OCI-LY1 (cell line): ENCODE measurements at regions not wholly inside any gene's neighbourhood (a gene's known extent, or its start where the extent isn't known, plus 50 kb on each side); places are given as distances from the start of the nearest gene placed in this dataset.

Experiments
- H2AFZ ChIP-seq: fragments of 200-600 bp; sonication (generic), shearing (Covaris generic); 2 replicates; pipeline ENCODE4 v1.6.0; 2014; ENCODE audit warnings: antibody characterized with exemption, mild to moderate bottlenecking, low read length
- H3F3A ChIP-seq: fragments of 200-600 bp; sonication (generic), shearing (Covaris generic); 2 replicates; pipeline ENCODE4 v1.6.0; 2014; ENCODE audit warnings: mild to moderate bottlenecking, antibody characterized with exemption, low read length, moderate library complexity; ENCODE audit not compliant: insufficient read depth
- H3K27ac ChIP-seq: fragments of 200-600 bp; sonication (generic); 2 replicates; pipeline ENCODE4 v1.5.1; 2014; ENCODE audit warnings: low read length, mixed run types, mild to moderate bottlenecking, low read depth; ENCODE audit not compliant: poor library complexity, severe bottlenecking
- H3K27me3 ChIP-seq: fragments of 200-600 bp; sonication (generic); 2 replicates; pipeline ENCODE4 v1.6.0; 2014; ENCODE audit warnings: antibody characterized with exemption, mild to moderate bottlenecking, low read length, moderate library complexity; ENCODE audit not compliant: insufficient read depth
- H3K36me3 ChIP-seq: fragments of 200-600 bp; sonication (generic); 2 replicates; pipeline ENCODE4 v1.6.1; 2014; ENCODE audit warnings: mild to moderate bottlenecking, antibody characterized with exemption, low read length, moderate library complexity, mixed read lengths; ENCODE audit not compliant: insufficient read depth
- H3K4me1 ChIP-seq: fragments of 200-600 bp; sonication (generic); 2 replicates; pipeline ENCODE4 v1.5.1; 2014; ENCODE audit warnings: mild to moderate bottlenecking, low read length, moderate library complexity; ENCODE audit not compliant: insufficient read depth, severe bottlenecking
- H3K4me2 ChIP-seq: fragments of 200-600 bp; sonication (generic), shearing (Covaris generic); 2 replicates; pipeline ENCODE4 v1.6.1; 2014; ENCODE audit warnings: low read length
- H3K4me3 ChIP-seq: fragments of 200-600 bp; sonication (generic); 2 replicates; pipeline ENCODE4 v1.5.1; 2014; ENCODE audit warnings: low read length, low read depth, mild to moderate bottlenecking, mixed read lengths; ENCODE audit not compliant: poor library complexity, severe bottlenecking
- H3K79me2 ChIP-seq: fragments of 200-600 bp; shearing (Covaris generic); 2 replicates; pipeline ENCODE4 v1.6.1; 2016; ENCODE audit warnings: mixed run types, low read length, mixed read lengths; ENCODE audit not compliant: insufficient read depth
- H3K9ac ChIP-seq: fragments of 200-600 bp; sonication (generic), shearing (Covaris generic); 2 replicates; pipeline ENCODE4 v1.6.1; 2014; ENCODE audit warnings: mild to moderate bottlenecking, low read length, mixed read lengths
- H3K9me2 ChIP-seq: fragments of 200-600 bp; sonication (generic), shearing (Covaris generic); 2 replicates; pipeline ENCODE4 v1.6.1; 2014; ENCODE audit warnings: low read depth, mild to moderate bottlenecking, low read length, mixed read lengths
- H3K9me3 ChIP-seq: fragments of 200-600 bp; shearing (Covaris generic); 2 replicates; pipeline ENCODE4 v1.6.1; 2014; ENCODE audit warnings: low read length, mixed read lengths
- H4K20me1 ChIP-seq: fragments of 200-600 bp; sonication (generic), shearing (Covaris generic); 2 replicates; pipeline ENCODE4 v1.6.0; 2016; ENCODE audit warnings: mild to moderate bottlenecking, low read length; ENCODE audit not compliant: insufficient read depth
- EZH2 ChIP-seq: fragments of 200-600 bp; sonication (generic), shearing (Covaris generic); IDR thresholded peaks from 2 replicates; pipeline ENCODE4 v1.8.0; 2017; ENCODE audit warnings: borderline replicate concordance, mixed run types, mild to moderate bottlenecking, antibody characterized with exemption, low read length, moderate library complexity, mixed read lengths
- TF ChIP-seq, protein P1 (sequence below): fragments of 200-600 bp; sonication (generic), shearing (Covaris generic); IDR thresholded peaks from 2 replicates; pipeline ENCODE4 v1.5.1; 2017; ENCODE audit warnings: mild to moderate bottlenecking, antibody characterized with exemption, low read length, moderate library complexity, mixed read lengths

DNA sequence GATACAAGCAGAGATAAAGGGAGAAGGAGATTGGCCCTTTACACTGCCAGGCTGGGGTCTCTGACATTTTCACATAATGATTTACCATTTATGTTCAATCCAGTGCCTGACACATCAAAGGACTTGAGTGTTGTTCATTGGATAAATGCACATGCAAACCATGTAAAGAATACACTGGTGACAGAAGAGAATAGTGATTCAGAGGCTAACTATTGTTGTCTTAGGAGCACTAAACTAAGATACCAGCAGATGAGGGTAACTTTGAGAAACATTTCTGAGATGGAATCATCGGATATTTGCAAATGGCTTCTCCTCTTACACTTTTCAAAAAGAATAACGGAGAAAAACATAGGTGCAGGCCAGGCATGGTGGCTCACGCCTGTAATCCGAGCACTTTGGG lies 67.3 kb upstream of the HHIP start:
- Histone ChIP-seq H2AFZ (no peak overlapping the region), H3K27me3 (no peaks in the 10 kb centered on the region), H3K9me3 (no peaks in the 10 kb centered on the region), H3F3A (no peaks in the 10 kb centered on the region), H3K4me3 (no peak overlapping the region), H3K4me1 (no peaks in the 10 kb centered on the region), H3K79me2 (no peaks in the 10 kb centered on the region), H3K36me3 (no peaks in the 10 kb centered on the region), H3K9me2 (no peaks in the 10 kb centered on the region), H4K20me1 (no peaks in the 10 kb centered on the region), H3K4me2 (no peak overlapping the region), H3K9ac (no peak overlapping the region), H3K27ac (no peak overlapping the region)
- TF ChIP-seq, protein P1, sequence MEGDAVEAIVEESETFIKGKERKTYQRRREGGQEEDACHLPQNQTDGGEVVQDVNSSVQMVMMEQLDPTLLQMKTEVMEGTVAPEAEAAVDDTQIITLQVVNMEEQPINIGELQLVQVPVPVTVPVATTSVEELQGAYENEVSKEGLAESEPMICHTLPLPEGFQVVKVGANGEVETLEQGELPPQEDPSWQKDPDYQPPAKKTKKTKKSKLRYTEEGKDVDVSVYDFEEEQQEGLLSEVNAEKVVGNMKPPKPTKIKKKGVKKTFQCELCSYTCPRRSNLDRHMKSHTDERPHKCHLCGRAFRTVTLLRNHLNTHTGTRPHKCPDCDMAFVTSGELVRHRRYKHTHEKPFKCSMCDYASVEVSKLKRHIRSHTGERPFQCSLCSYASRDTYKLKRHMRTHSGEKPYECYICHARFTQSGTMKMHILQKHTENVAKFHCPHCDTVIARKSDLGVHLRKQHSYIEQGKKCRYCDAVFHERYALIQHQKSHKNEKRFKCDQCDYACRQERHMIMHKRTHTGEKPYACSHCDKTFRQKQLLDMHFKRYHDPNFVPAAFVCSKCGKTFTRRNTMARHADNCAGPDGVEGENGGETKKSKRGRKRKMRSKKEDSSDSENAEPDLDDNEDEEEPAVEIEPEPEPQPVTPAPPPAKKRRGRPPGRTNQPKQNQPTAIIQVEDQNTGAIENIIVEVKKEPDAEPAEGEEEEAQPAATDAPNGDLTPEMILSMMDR, result no peak
- TF ChIP-seq EZH2, result no peak

DNA sequence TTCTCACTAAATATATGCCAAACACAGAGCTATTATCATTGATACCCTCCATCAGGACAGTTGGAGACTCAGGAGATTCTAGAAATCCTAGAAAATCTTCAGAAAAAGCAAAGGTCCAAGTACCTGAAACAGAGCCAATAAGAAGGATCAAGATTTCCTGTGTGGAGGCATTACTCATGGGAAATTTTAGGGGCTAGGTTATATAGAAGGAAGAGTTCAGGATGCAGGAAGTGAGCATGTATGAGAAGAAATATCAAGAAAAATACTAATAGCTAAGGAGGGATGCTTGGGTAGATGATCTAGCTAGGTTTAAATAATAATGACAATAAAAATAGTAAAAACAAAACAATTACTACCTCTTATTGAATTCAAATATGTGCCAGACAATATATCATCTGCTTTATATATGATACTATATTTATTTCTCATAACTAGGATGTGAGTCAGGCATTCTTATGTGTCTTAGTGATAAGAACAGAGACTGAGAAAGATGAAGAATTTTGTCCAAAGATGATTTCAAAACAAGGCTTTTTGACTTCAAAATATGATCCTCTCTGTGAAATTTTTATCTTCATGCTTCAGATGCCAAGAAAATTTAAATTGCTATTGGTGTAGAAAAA lies 66.4 kb upstream of the HHIP start:
- Histone ChIP-seq H3K4me1 (no peaks in the 10 kb centered on the region), H2AFZ (no peak overlapping the region), H3K4me3 (no peak overlapping the region), H3F3A (no peaks in the 10 kb centered on the region), H3K36me3 (no peaks in the 10 kb centered on the region), H3K9me3 (no peaks in the 10 kb centered on the region), H4K20me1 (no peaks in the 10 kb centered on the region), H3K27me3 (no peaks in the 10 kb centered on the region), H3K27ac (no peak overlapping the region), H3K9me2 (no peaks in the 10 kb centered on the region), H3K79me2 (no peaks in the 10 kb centered on the region), H3K9ac (no peak overlapping the region), H3K4me2 (no peak overlapping the region)
- TF ChIP-seq, protein P1, result no peak
- no peak for TF ChIP-seq EZH2

DNA sequence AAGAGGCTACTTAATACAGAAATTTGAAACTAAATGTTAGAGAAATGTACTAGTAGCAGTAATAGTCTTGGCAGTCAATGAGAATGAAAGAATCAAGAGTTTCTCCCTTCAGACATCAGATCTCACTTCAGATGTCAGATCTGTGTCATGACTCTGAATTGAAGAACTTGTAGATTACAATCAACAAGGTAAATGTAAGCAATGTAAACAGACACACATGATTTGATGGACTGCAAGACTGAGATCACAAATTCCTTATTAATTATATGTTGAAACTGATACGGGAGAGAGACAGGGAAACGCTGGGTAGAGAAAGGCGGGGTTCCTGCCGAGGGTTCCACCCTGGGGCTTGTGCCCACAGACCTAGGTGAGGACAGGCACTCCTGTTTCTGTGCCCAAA lies 65.5 kb upstream of the HHIP start:
- Histone ChIP-seq H3K9me3 (no peaks in the 10 kb centered on the region), H3K9ac (no peak overlapping the region), H3K4me1 (no peaks in the 10 kb centered on the region), H2AFZ (no peak overlapping the region), H3K9me2 (no peaks in the 10 kb centered on the region), H3K79me2 (no peaks in the 10 kb centered on the region), H3K27ac (no peak overlapping the region), H3K27me3 (no peaks in the 10 kb centered on the region), H3K4me2 (no peak overlapping the region), H3K4me3 (no peak overlapping the region), H3F3A (no peaks in the 10 kb centered on the region), H3K36me3 (no peaks in the 10 kb centered on the region), H4K20me1 (no peaks in the 10 kb centered on the region)
- no peak for TF ChIP-seq EZH2
- TF ChIP-seq, protein P1, result no peak
